Tibial nerve (tissue), 4 donors: ENCODE measurements at regions not wholly inside any gene's neighbourhood (a gene's known extent, or its start where the extent isn't known, plus 50 kb on each side); places are given as distances from the start of the nearest gene placed in this dataset.

Source experiments
- DNase-seq, 2 donors: peaks; one replicate each; pipeline ENCODE4 v3.0.0-alpha.2; 2019; ENCODE audit warnings: low spot score in 2 of 2
- H3K27ac ChIP-seq, 4 donors: fragments of 200-600 bp; sonication (generic) in 3 of 4; one replicate each; pipeline ENCODE4 v1.5.1; 2017 to 2019; ENCODE audit warnings: mild to moderate bottlenecking in 1 of 4
- H3K27me3 ChIP-seq, 2 donors: fragments of 200-600 bp; sonication (generic) in 1 of 2; one replicate each; pipeline versions ENCODE4 v1.5.1 to v1.6.0; 2017 to 2019
- H3K36me3 ChIP-seq, 3 donors: fragments of 200-600 bp; sonication (generic); one replicate each; pipeline ENCODE4 v1.5.1; 2018 to 2019
- H3K4me1 ChIP-seq, 4 donors: fragments of 200-600 bp; sonication (generic) in 3 of 4; one replicate each; pipeline ENCODE4 v1.5.1; 2017 to 2019
- H3K4me3 ChIP-seq, 4 donors: fragments of 200-600 bp; sonication (generic) in 3 of 4; one replicate each; pipeline ENCODE4 v1.5.1; 2017 to 2019; ENCODE audit warnings: mild to moderate bottlenecking in 1 of 4, moderate library complexity in 1 of 4
- H3K9me3 ChIP-seq, 4 donors: fragments of 200-600 bp; sonication (generic) in 3 of 4; one replicate each; pipeline ENCODE4 v1.5.1; 2017 to 2019
- CTCF ChIP-seq, 5 experiments: fragments of 200-600 bp in 3 of 5; fragments of 450-650 bp in 2 of 5; sonication (generic) in 3 of 5; IDR thresholded peaks; one replicate each; pipeline ENCODE4 v1.5.1; 2016 to 2019; ENCODE audit warnings: antibody characterized with exemption in 5 of 5, mild to moderate bottlenecking in 3 of 5, moderate library complexity in 2 of 5
- EP300 ChIP-seq, 2 donors: sonication (generic); formaldehyde crosslinking; IDR thresholded peaks; one replicate each; pipeline ENCODE4 v1.6.1; 2017; ENCODE audit warnings: antibody characterized with exemption in 2 of 2, mild to moderate bottlenecking in 1 of 2
- POLR2A ChIP-seq, 2 donors: fragments of 450-650 bp; IDR thresholded peaks; one replicate each; pipeline ENCODE4 v1.6.1; 2017; ENCODE audit warnings: antibody characterized with exemption in 2 of 2, mild to moderate bottlenecking in 2 of 2, moderate library complexity in 2 of 2
- WGBS, 2 donors: methylation state at CpG; one replicate each; pipeline ENCODE4 v1.1.5; 2018; 5-methylcytosine and 5-hydroxymethylcytosine counted together

- no peak for DNase-seq
- Histone ChIP-seq H3K27me3 (no peaks in the 10 kb centered on the region), H3K4me3 (no peak overlapping the region), H3K27ac (no peak overlapping the region), H3K36me3 (no peaks in the 10 kb centered on the region), H3K9me3 (peaks cover 0 to 49% (median 2%) of the 10 kb centered on the region in 4 donors), H3K4me1 (no peaks in the 10 kb centered on the region)
- TF ChIP-seq POLR2A (IDR thresholded peaks at IDR 0.05) (no peak), CTCF (IDR thresholded peaks at IDR 0.05) (no peak), EP300 (IDR thresholded peaks at IDR 0.05) (no peak)
Measured at GRCh38 chr5:98690002-98690401, 83.5 kb upstream of the RGMB start.

- WGBS, 2 donors: 85 to 86% methylated on average over 1 of the region's 1 CpG
- Histone ChIP-seq H3K36me3 (no peaks in the 10 kb centered on the region), H3K27ac (no peak overlapping the region), H3K27me3 (no peaks in the 10 kb centered on the region), H3K4me1 (no peaks in the 10 kb centered on the region), H3K4me3 (no peak overlapping the region), H3K9me3 (peaks cover 0 to 39% (median 0%) of the 10 kb centered on the region in 4 donors)
- DNase-seq: no peak
- TF ChIP-seq CTCF (IDR thresholded peaks at IDR 0.05): no peak
- no peak for TF ChIP-seq EP300 (IDR thresholded peaks at IDR 0.05)
- TF ChIP-seq POLR2A (IDR thresholded peaks at IDR 0.05): no peak
Measured at GRCh38 chr5:98694902-98695301, 78.6 kb upstream of the RGMB start.

GRCh38 chr5:98698359-98698758 is 75.1 kb upstream of the RGMB start:
- Histone ChIP-seq H3K36me3 (no peaks in the 10 kb centered on the region), H3K27me3 (no peaks in the 10 kb centered on the region), H3K4me3 (no peak overlapping the region), H3K9me3 (peaks cover 0 to 42% (median 0%) of the 10 kb centered on the region in 4 donors), H3K4me1 (no peaks in the 10 kb centered on the region), H3K27ac (no peak overlapping the region)
- TF ChIP-seq POLR2A (IDR thresholded peaks at IDR 0.05) (no peak), CTCF (IDR thresholded peaks at IDR 0.05) (no peak), EP300 (IDR thresholded peaks at IDR 0.05) (no peak)
- DNase-seq: no peak

GRCh38 chr5:98700730-98701129 is 72.7 kb upstream of the RGMB start:
- no peaks in the 10 kb centered on the region for H3K36me3 ChIP-seq
- H3K9me3 ChIP-seq: peaks cover 0 to 40% (median 2%) of the 10 kb centered on the region in 4 donors
- no peak overlapping the region for H3K27ac ChIP-seq
- TF ChIP-seq CTCF (IDR thresholded peaks at IDR 0.05): no peak
- TF ChIP-seq POLR2A (IDR thresholded peaks at IDR 0.05): no peak
- TF ChIP-seq EP300 (IDR thresholded peaks at IDR 0.05): no peak
- no peak overlapping the region for H3K4me3 ChIP-seq
- DNase-seq: no peak
- no peaks in the 10 kb centered on the region for H3K27me3 ChIP-seq
- H3K4me1 ChIP-seq: no peaks in the 10 kb centered on the region
- WGBS, 2 donors: 90 to 91% methylated on average over 2 of the region's 2 CpGs

- TF ChIP-seq POLR2A (IDR thresholded peaks at IDR 0.05) (no peak), EP300 (IDR thresholded peaks at IDR 0.05) (no peak), CTCF (IDR thresholded peaks at IDR 0.05) (no peak)
- 92 to 94% methylated on average over 2 of the region's 2 CpGs for WGBS, 2 donors
- H3K36me3 ChIP-seq: no peaks in the 10 kb centered on the region
- no peak overlapping the region for H3K4me3 ChIP-seq
- peaks cover 0 to 43% (median 2%) of the 10 kb centered on the region in 4 donors for H3K9me3 ChIP-seq
- H3K4me1 ChIP-seq: no peaks in the 10 kb centered on the region
- no peak for DNase-seq
- H3K27ac ChIP-seq: no peak overlapping the region
- no peaks in the 10 kb centered on the region for H3K27me3 ChIP-seq
Measured at GRCh38 chr5:98705841-98706240, 67.6 kb upstream of the RGMB start.
